Ovary (tissue), 7 donors: ENCODE measurements at regions not wholly inside any gene's neighbourhood (a gene's known extent, or its start where the extent isn't known, plus 50 kb on each side); places are given as distances from the start of the nearest gene placed in this dataset.

Experiments used
- DNase-seq, 5 donors: peaks; one replicate each; pipeline ENCODE4 v3.0.0-alpha.2; 2019 to 2020
- H3K27ac ChIP-seq, 2 donors: fragments of 200-600 bp; one replicate each; pipeline versions ENCODE4 v1.5.1 to v1.8.0; 2019 to 2022
- H3K27me3 ChIP-seq: fragments of 200-600 bp; one replicate; pipeline ENCODE4 v1.8.0; 2022
- H3K36me3 ChIP-seq: fragments of 200-600 bp; sonication (generic); one replicate; pipeline ENCODE4 v1.5.1; 2019
- H3K4me1 ChIP-seq: one replicate; pipeline ENCODE4 v1.8.1; 2013; ENCODE audit warnings: mild to moderate bottlenecking, moderate library complexity; ENCODE audit not compliant: insufficient read depth
- H3K4me3 ChIP-seq: fragments of 200-600 bp; sonication (generic); one replicate; pipeline ENCODE4 v1.5.1; 2017
- H3K9me3 ChIP-seq, 2 donors: fragments of 200-600 bp in 1 of 2; sonication (generic) in 1 of 2; one replicate each; pipeline versions ENCODE4 v1.5.1 to v1.8.1; 2013 to 2019; ENCODE audit warnings: mild to moderate bottlenecking in 1 of 2, moderate library complexity in 1 of 2
- CTCF ChIP-seq, 3 donors: fragments of 450-650 bp in 2 of 3; fragments of 200-600 bp in 1 of 3; IDR thresholded peaks; one replicate each; pipeline versions ENCODE4 v1.5.1 to v1.8.0; 2016 to 2022; ENCODE audit warnings: antibody characterized with exemption in 3 of 3, mild to moderate bottlenecking in 1 of 3
- EP300 ChIP-seq: sonication (generic); formaldehyde crosslinking; IDR thresholded peaks from one replicate; pipeline ENCODE4 v1.6.1; 2017; ENCODE audit warnings: antibody characterized with exemption
- POLR2A ChIP-seq: fragments of 450-650 bp; IDR thresholded peaks from one replicate; pipeline ENCODE4 v1.6.1; 2017; ENCODE audit warnings: antibody characterized with exemption, mild to moderate bottlenecking, moderate library complexity
- WGBS, 3 donors: extraction: QIAGEN DNeasy Blood & Tissue Kit in 1 of 3; methylation state at CpG; one replicate each; pipeline versions ENCODE4 v1.1.5 to v1.1.7; 2013 to 2017; 5-methylcytosine and 5-hydroxymethylcytosine counted together
- intact Hi-C, 4 donors: fragments of 100-400 bp; cut with DNase I; formaldehyde crosslinking; loops; one replicate each; pipeline versions ENCODE4 v1.11.0 to v1.15.1; 2022 to 2023
- donor health status: DM: no; HTN: no; CAD: no; lungs with moderate emphysema.
- donor health status: DM: no; HTN: no; CAD: no.
- donor health status: Bipolar disorder and iron deficiency.
- donor health status: DM: no; HTN: no; CAD: no.
- donor health status: DM: yes; HTN: yes; CAD: no.

- Histone ChIP-seq H3K4me1 (no peaks in the 10 kb centered on the region), H3K27me3 (no peaks in the 10 kb centered on the region), H3K27ac (no peak overlapping the region), H3K4me3 (no peak overlapping the region), H3K36me3 (no peaks in the 10 kb centered on the region), H3K9me3 (no peaks in the 10 kb centered on the region)
- DNase-seq = no peak
- TF ChIP-seq POLR2A (no peak), EP300 (no peak), CTCF (IDR thresholded peaks at IDR 0.05) (no peak)
- 30 to 47% (median 41%) methylated on average over 1 of the region's 1 CpG for WGBS, 3 donors
- intact Hi-C loops = no loop called here
Measured at GRCh38 chr4:175470131-175470530, 341.9 kb downstream of the GPM6A start.

GRCh38 chr4:175480404-175480803 lies 331.7 kb downstream of the GPM6A start:
- Histone ChIP-seq H3K4me1 (no peaks in the 10 kb centered on the region), H3K36me3 (no peaks in the 10 kb centered on the region), H3K4me3 (no peak overlapping the region), H3K27ac (no peak overlapping the region), H3K27me3 (no peaks in the 10 kb centered on the region), H3K9me3 (no peaks in the 10 kb centered on the region)
- WGBS, 3 donors = 25 to 37% (median 36%) methylated on average over 2 of the region's 2 CpGs
- intact Hi-C loops = no loop called here
- no peak for TF ChIP-seq POLR2A
- TF ChIP-seq CTCF (IDR thresholded peaks at IDR 0.05) = no peak
- no peak for TF ChIP-seq EP300
- DNase-seq = no peak

GRCh38 chr4:175499735-175500352 lies 312.2 kb downstream of the GPM6A start:
- H3K27me3 ChIP-seq = no peaks in the 10 kb centered on the region
- no peak for DNase-seq
- H3K4me1 ChIP-seq = no peaks in the 10 kb centered on the region
- no peaks in the 10 kb centered on the region for H3K36me3 ChIP-seq
- no peaks in the 10 kb centered on the region for H3K9me3 ChIP-seq
- no peak overlapping the region for H3K4me3 ChIP-seq
- WGBS, 3 donors = 85 to 93% (median 89%) methylated on average over 5 of the region's 5 CpGs
- TF ChIP-seq POLR2A = no peak
- no peak for TF ChIP-seq CTCF (IDR thresholded peaks at IDR 0.05)
- no peak for TF ChIP-seq EP300
- H3K27ac ChIP-seq = no peak overlapping the region
- intact Hi-C loops = no loop called here

GRCh38 chr4:175504318-175504717 lies 307.7 kb downstream of the GPM6A start:
- intact Hi-C loops = no loop called here

More at GRCh38 chr4:175504318-175504717, 307.7 kb downstream of the GPM6A start:
- Histone ChIP-seq H3K27me3 (no peaks in the 10 kb centered on the region), H3K4me3 (no peak overlapping the region), H3K9me3 (no peaks in the 10 kb centered on the region), H3K36me3 (no peaks in the 10 kb centered on the region), H3K4me1 (no peaks in the 10 kb centered on the region), H3K27ac (no peak overlapping the region)
- DNase-seq = no peak
- TF ChIP-seq EP300 (no peak), CTCF (IDR thresholded peaks at IDR 0.05) (no peak), POLR2A (no peak)
